ENCODE measurements at regions not wholly inside any gene's neighbourhood (a gene's known extent, or its start where the extent isn't known, plus 50 kb on each side); places are given as distances from the start of the nearest gene placed in this dataset.

DNA sequence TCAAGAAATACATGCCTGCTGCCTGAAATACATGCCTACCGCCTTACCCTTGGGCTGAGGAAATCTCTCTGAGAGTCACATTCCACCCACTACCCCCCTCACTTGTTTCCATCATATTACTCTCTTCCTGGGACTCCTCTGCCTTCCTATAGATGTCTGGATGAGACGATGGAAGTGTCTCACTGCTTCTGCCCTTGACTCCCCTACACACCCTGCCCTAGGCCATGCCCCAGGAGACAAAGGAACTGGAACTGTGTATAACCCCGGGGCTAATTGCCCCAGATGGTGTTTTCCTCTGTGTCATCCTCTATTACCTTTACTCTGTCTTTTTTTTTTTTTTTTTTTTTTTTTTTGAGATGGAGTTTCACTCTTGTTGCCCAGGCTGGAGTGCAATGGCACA lies 102.0 kb downstream of the GTPBP8 start:
- no peak for TF ChIP-seq CTCF (IDR thresholded peaks at IDR 0.05; ENCODE audit: low read depth, low read length, missing control alignments)
- H3K4me3 ChIP-seq (ENCODE audit: low read depth, low read length): no peak overlapping the region
- no peak for DNase-seq (ENCODE audit: low read depth)
- in situ Hi-C loops (cut with HindIII; ENCODE audit: low sequenced_read_pairs): no loop called here

GRCh38 chr3:113094337-113095221 lies 103.8 kb downstream of the GTPBP8 start:
- H3K4me3 ChIP-seq (ENCODE audit: low read depth, low read length): no peak overlapping the region
- no peak for TF ChIP-seq CTCF (IDR thresholded peaks at IDR 0.05; ENCODE audit: low read depth, low read length, missing control alignments)
- in situ Hi-C loops (cut with HindIII; ENCODE audit: low sequenced_read_pairs): no loop called here
- DNase-seq (ENCODE audit: low read depth): no peak

DNA sequence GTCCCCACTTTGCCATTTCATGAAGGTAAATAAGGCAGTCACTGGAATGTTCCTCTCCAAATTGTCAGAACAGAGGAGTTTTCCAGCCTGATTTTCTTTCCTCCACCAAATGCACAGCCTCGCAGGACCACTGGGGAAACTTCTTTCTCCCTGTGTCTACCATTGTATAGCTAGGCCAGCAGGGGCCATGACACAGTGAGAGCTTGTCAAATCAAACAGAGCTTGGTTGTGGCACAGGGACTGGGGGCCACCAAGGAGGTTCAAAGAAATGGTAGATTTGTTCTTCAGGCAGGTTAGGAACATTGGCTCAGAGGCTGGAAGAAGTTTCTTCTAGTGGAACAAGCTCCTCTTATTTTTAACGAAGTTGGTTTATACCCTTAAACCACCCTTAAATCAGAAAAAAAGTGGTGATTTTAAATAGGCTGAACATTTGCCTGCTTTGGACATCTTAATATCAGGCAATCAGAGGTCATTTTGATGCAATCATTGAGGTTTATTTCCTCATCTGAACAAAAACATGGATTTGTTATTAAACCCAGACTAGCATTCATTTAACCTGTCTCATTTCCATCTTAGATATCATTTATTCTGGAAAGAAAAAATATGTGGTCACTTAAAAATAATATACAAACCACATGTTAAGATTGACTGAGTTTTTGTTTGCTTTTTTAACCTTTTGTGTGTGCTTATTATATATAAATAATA lies 105.6 kb downstream of the GTPBP8 start:
- no peak overlapping the region for H3K4me3 ChIP-seq (ENCODE audit: low read depth, low read length)
- in situ Hi-C loops (cut with HindIII; ENCODE audit: low sequenced_read_pairs): no loop called here
- TF ChIP-seq CTCF (IDR thresholded peaks at IDR 0.05; ENCODE audit: low read depth, low read length, missing control alignments): no peak
- DNase-seq (ENCODE audit: low read depth): no peak

DNA sequence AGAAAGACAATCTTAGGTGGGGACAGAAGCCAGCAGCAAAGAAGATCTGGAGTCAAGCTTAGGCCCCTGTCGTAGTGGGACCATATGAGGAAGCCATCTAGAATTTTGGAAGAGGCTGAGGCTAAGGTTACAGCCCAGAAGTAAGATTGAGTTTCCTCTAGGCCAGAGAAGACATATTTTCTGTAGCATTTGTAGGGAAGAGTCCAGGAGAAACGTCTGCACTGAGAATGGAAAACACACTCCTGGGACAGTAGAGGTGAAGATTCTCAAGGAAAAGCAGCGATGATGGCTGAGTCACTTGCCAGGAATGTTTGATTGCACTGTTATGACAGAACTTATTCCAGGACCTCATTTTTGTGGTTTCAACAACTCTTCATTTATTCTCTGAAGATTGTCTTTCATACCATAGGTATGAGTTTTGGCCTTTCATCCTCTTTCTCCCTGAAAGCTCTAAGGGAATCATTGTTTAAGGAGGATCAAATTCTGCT lies 107.2 kb downstream of the GTPBP8 start:
- H3K4me3 ChIP-seq (ENCODE audit: low read depth, low read length): no peak overlapping the region
- peak; percentile 69 for DNase-seq (ENCODE audit: low read depth)
- in situ Hi-C loops (cut with HindIII; ENCODE audit: low sequenced_read_pairs): no loop called here
- TF ChIP-seq CTCF (IDR thresholded peaks at IDR 0.05; ENCODE audit: low read depth, low read length, missing control alignments): no peak

GRCh38 chr3:113100063-113100462 lies 109.3 kb downstream of the GTPBP8 start:
- DNase-seq (ENCODE audit: low read depth): no peak
- TF ChIP-seq CTCF (IDR thresholded peaks at IDR 0.05; ENCODE audit: low read depth, low read length, missing control alignments): no peak
- H3K4me3 ChIP-seq (ENCODE audit: low read depth, low read length): no peak overlapping the region
- in situ Hi-C loops (cut with HindIII; ENCODE audit: low sequenced_read_pairs): no loop called here

DNA sequence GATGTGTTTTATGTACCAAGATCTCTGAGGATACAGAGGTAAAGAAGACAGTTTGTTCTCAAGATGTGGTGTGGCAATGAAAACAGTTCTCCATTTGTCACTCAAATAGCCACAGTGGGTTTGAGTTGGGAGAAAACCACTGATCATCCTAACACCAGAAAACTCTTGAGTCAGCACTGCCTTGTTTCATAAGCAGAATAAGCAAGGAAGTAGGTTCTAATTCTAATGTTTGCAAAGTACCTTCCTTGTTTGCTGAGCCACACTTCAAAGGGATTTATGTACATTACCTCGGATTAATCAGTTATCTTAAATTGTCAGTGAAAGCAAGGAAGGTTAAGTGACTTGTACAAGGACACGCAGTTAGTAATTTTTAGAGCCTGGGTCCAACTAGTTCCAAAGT lies 107.8 kb upstream of the BOC start:
- in situ Hi-C loops (cut with HindIII; ENCODE audit: low sequenced_read_pairs): no loop called here

More for the DNA sequence above, 107.8 kb upstream of the BOC start:
- H3K4me3 ChIP-seq (ENCODE audit: low read depth, low read length): no peak overlapping the region
- TF ChIP-seq CTCF (IDR thresholded peaks at IDR 0.05; ENCODE audit: low read depth, low read length, missing control alignments): no peak
- no peak for DNase-seq (ENCODE audit: low read depth)
